ENCODE measurements at regions not wholly inside any gene's neighbourhood (a gene's known extent, or its start where the extent isn't known, plus 50 kb on each side); places are given as distances from the start of the nearest gene placed in this dataset.
"Not testable (repeated sequence)": the region's sequence is repeated elsewhere in the genome, so short reads cannot be mapped to it uniquely, and the experiment has no call there.

DNA sequence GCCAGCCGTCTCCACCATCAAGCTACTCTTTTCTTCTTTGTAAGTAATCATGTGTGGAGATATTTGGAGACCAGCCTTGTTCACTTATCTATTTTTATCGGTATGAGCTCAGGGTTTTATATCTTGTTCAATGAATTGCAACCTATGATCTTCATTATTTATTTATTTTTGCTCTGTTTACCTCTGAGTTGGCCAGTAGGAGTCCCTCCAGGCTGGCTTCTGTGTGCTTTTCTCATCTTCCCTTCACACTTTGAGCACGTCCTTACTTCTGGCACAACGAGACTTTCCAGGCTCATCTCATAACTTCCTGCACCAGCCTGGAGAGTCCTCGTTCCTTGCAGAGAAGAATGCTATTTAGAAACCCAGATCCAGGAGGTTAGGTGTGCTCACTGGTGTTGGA is 375.8 kb upstream of the PODXL start:
- no peak for DNase-seq (ENCODE audit: extremely low spot score)
- Histone ChIP-seq H3K36me3 (ENCODE audit: insufficient read depth) (no peaks in the 10 kb centered on the region), H3K27ac (ENCODE audit: low read depth) (no peak overlapping the region), H3K4me3 (ENCODE audit: low read depth, low read length) (no peak overlapping the region), H3K4me1 (ENCODE audit: insufficient read depth) (no peaks in the 10 kb centered on the region)
- 47% methylated on average over 5 of the region's 5 CpGs for WGBS

- Histone ChIP-seq H3K36me3 (ENCODE audit: insufficient read depth) (no peaks in the 10 kb centered on the region), H3K27ac (ENCODE audit: low read depth) (no peak overlapping the region), H3K4me1 (ENCODE audit: insufficient read depth) (no peaks in the 10 kb centered on the region), H3K4me3 (ENCODE audit: low read depth, low read length) (no peak overlapping the region)
- WGBS = 43% methylated on average over 5 of the region's 5 CpGs
- no peak for DNase-seq (ENCODE audit: extremely low spot score)
Observed at GRCh38 chr7:131931370-131931769, 374.9 kb upstream of the PODXL start.

DNA sequence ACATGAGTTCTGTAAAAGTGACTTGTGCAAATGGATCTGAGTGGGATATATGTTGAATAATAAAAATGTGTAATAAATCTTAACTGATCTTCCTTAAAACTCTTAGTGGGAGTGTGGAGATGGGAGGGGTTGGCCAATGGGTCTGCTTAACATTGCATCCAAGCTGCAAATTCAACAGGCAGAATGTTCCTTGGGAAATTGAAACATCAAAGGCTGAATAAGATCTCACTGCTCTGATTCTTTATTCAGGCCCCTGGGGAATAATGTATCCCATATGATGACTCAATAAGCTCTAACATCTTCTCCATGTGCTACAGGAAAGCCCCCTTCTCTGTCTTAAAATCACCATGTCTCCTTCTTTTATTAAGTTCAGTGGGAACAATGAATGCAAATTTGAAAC is 373.2 kb upstream of the PODXL start:
- no peak for DNase-seq (ENCODE audit: extremely low spot score)
- no peaks in the 10 kb centered on the region for H3K4me1 ChIP-seq (ENCODE audit: insufficient read depth)
- no peak overlapping the region for H3K4me3 ChIP-seq (ENCODE audit: low read depth, low read length)
- no peaks in the 10 kb centered on the region for H3K36me3 ChIP-seq (ENCODE audit: insufficient read depth)
- H3K27ac ChIP-seq (ENCODE audit: low read depth) = no peak overlapping the region

DNA sequence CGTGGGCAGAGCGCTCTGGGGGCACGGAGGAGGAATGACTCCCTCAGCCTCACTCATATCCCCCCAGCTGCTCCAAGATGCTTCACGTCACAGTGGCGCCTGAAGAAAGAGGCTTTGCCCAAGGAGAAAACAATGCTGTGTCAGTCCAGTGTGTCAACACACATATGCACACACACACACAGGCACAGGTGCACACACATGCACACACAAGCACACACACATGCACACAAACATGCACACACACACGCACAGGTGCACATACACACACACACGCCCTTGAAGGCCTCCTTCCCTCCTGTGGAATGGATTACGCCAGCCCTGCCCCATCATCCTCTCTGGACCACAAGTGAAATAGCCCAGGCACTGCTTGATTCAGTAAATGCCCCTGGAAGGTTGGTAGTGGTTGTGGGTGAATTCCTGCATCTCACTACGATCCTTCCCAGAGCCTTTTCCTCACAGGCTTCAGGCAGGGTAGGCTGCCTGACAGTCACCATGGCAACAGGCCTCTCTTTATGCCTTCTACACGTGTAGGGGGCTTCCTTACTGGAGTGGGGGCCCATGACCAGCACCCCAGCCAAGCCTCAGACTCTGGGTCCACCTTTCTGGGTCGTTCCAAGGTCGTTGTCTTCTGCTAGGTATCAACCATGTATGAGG is 371.5 kb upstream of the PODXL start:
- 69% methylated on average over 12 of the region's 12 CpGs for WGBS

GRCh38 chr7:131925636-131926035 is 369.2 kb upstream of the PODXL start:
- no peaks in the 10 kb centered on the region for H3K4me1 ChIP-seq (ENCODE audit: insufficient read depth)
- H3K36me3 ChIP-seq (ENCODE audit: insufficient read depth) = no peaks in the 10 kb centered on the region
- no peak overlapping the region for H3K4me3 ChIP-seq (ENCODE audit: low read depth, low read length)
- DNase-seq (ENCODE audit: extremely low spot score) = no peak
- no peak overlapping the region for H3K27ac ChIP-seq (ENCODE audit: low read depth)

More for the DNA sequence above, 371.5 kb upstream of the PODXL start:
- Histone ChIP-seq H3K27ac (ENCODE audit: low read depth) (no peak overlapping the region), H3K4me3 (ENCODE audit: low read depth, low read length) (no peak overlapping the region), H3K36me3 (ENCODE audit: insufficient read depth) (no peaks in the 10 kb centered on the region), H3K4me1 (ENCODE audit: insufficient read depth) (no peaks in the 10 kb centered on the region)
- no peak for DNase-seq (ENCODE audit: extremely low spot score)

DNA sequence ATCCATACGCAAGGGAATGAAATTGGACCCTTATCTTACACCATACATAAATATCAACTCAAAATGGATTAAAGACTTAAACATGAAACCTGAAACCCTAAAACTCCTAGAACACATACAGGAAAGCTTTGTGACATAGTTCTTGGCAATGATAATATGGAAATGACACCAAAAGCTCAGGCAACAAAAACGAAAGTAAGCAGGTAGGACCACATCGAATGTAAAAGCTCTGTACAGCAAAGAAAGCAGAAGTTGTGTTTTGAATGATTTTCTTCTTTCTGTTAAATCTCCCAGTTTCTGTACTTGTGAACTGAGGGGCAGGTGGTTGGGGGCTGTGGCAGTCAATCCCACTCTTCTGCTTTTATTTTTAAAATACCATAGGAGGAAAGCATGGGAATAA is 368.4 kb upstream of the PODXL start:
- DNase-seq (ENCODE audit: extremely low spot score) = no peak
- Histone ChIP-seq H3K36me3 (ENCODE audit: insufficient read depth) (no peaks in the 10 kb centered on the region), H3K4me1 (ENCODE audit: insufficient read depth) (no peaks in the 10 kb centered on the region), H3K27ac (ENCODE audit: low read depth) (no peak overlapping the region), H3K4me3 (ENCODE audit: low read depth, low read length) (no peak overlapping the region)
- WGBS = 54% methylated on average over 3 of the region's 3 CpGs

DNA sequence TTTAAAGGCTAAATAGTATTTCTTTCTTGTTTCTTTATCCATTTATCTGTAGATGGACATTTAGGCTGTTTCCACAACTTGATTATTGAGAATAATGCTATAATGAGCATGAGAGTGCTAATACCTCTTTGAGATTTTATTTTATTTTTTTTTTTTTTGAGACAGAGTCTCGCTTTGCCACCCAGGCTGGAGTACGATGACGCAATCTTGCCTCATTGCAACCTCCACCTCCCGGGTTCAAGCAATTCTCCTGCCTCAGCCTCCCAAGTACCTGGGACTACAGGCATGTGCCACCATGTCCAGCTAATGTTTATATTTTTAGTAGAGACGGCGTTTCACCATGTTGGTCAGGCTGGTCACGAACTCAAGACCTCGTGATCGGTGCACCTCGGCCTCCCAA is 366.5 kb upstream of the PODXL start:
- DNase-seq (ENCODE audit: extremely low spot score); H3K27ac ChIP-seq (ENCODE audit: low read depth); H3K4me3 ChIP-seq (ENCODE audit: low read depth, low read length); H3K36me3 ChIP-seq (ENCODE audit: insufficient read depth); H3K4me1 ChIP-seq (ENCODE audit: insufficient read depth): not testable (repeated sequence)
- WGBS = 98% methylated on average over 10 of the region's 10 CpGs

DNA sequence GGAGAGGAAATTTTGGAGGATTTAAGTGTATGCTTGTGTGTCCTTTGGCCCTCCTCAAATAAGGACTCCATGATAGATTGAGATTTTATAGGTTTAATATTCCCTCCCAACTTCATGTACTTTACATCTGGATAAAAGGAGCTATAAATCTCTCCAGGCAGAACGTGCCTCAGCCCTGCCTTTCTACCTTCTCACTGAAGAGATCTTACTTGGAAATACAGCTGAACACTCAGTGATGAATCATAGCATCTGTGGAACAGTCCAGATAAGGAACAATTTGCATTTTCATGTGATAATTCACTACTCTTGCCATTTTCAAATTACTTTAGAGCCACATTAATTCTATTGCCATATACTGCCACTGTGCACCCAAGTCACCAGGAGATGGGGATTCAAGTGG is 364.6 kb upstream of the PODXL start:
- WGBS = 4% methylated on average over 1 of the region's 1 CpG

GRCh38 chr7:131919920-131920709 is 363.7 kb upstream of the PODXL start:
- 80% methylated on average over 7 of the region's 7 CpGs for WGBS
- no peak for DNase-seq (ENCODE audit: extremely low spot score)
- Histone ChIP-seq H3K27ac (ENCODE audit: low read depth) (no peak overlapping the region), H3K4me1 (ENCODE audit: insufficient read depth) (no peaks in the 10 kb centered on the region), H3K36me3 (ENCODE audit: insufficient read depth) (no peaks in the 10 kb centered on the region), H3K4me3 (ENCODE audit: low read depth, low read length) (no peak overlapping the region)

More for the DNA sequence above, 364.6 kb upstream of the PODXL start:
- H3K4me1 ChIP-seq (ENCODE audit: insufficient read depth) = no peaks in the 10 kb centered on the region
- no peak overlapping the region for H3K4me3 ChIP-seq (ENCODE audit: low read depth, low read length)
- no peaks in the 10 kb centered on the region for H3K36me3 ChIP-seq (ENCODE audit: insufficient read depth)
- H3K27ac ChIP-seq (ENCODE audit: low read depth) = no peak overlapping the region
- no peak for DNase-seq (ENCODE audit: extremely low spot score)

- Histone ChIP-seq H3K4me3 (ENCODE audit: low read depth, low read length) (no peak overlapping the region), H3K4me1 (ENCODE audit: insufficient read depth) (no peaks in the 10 kb centered on the region), H3K36me3 (ENCODE audit: insufficient read depth) (no peaks in the 10 kb centered on the region), H3K27ac (ENCODE audit: low read depth) (no peak overlapping the region)
- 78% methylated on average over 2 of the region's 2 CpGs for WGBS
- no peak for DNase-seq (ENCODE audit: extremely low spot score)
Observed at GRCh38 chr7:131911112-131911511, 354.7 kb upstream of the PODXL start.

DNA sequence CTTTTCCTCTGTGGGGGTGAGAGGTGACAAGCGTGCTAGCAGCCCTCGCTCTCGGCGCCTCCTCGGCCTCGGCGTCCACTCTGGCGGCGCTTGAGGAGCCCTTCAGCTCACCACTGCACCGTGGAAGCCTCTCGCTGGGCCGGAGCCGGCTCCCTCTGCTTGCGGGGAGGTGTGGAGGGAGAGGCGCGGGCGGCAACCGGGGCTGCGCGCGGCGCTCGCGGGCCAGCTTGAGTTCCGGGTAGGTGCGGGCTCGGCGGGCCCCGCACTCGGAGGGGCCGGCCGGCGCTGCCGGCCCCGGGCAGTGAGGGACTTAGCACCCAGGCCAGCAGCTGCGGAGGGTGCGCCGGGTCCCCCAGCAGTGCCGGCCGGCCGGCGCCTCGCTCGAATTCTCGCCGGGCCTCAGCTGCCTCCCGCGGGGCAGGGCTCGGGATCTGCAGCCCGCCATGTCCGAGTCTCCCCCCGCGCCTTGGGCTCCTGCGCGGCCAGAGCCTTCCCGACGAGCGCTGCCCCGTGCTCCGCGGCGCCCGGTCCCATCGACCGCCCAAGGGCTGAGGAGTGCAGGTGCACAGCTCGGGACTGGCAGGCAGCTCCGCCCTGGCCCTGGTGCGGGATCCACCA is 352.8 kb upstream of the PODXL start:
- no peak overlapping the region for H3K27ac ChIP-seq (ENCODE audit: low read depth)
- no peak overlapping the region for H3K4me3 ChIP-seq (ENCODE audit: low read depth, low read length)
- no peaks in the 10 kb centered on the region for H3K4me1 ChIP-seq (ENCODE audit: insufficient read depth)
- no peaks in the 10 kb centered on the region for H3K36me3 ChIP-seq (ENCODE audit: insufficient read depth)
- WGBS = 15% methylated on average over 68 of the region's 68 CpGs
- no peak for DNase-seq (ENCODE audit: extremely low spot score)

GRCh38 chr7:131908714-131909113 is 352.3 kb upstream of the PODXL start:
- H3K27ac ChIP-seq (ENCODE audit: low read depth) = no peak overlapping the region
- 87% methylated on average over 7 of the region's 7 CpGs for WGBS
- DNase-seq (ENCODE audit: extremely low spot score) = no peak

DNA sequence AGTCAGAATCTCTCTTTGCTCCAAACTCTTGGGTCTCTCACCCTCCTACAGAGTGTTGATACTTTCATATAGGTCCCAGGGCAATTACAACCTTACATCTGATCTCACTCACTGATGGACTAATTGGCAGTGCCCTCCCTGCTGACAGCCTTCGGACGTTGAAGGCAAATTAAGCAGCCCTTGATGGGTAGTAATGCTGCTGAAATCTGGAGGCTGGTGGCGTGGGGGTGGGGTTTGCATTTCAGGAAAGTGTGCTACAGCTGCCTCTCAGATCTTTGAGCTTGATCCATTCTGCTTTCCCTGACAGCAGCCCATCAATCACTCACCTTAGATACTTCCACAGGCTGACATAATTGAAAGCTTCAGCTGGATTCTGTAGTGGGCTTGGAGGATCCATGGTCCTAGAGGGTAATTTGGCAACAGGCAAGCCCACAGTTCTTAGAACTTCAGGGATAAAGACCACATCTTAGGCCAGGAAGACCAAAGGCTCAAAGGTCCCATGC is 349.1 kb upstream of the PODXL start:
- Histone ChIP-seq H3K36me3 (ENCODE audit: insufficient read depth) (no peaks in the 10 kb centered on the region), H3K4me3 (ENCODE audit: low read depth, low read length) (no peak overlapping the region)
- WGBS = 54% methylated on average over 3 of the region's 3 CpGs

More at GRCh38 chr7:131908714-131909113, 352.3 kb upstream of the PODXL start:
- H3K36me3 ChIP-seq (ENCODE audit: insufficient read depth) = no peaks in the 10 kb centered on the region
- H3K4me1 ChIP-seq (ENCODE audit: insufficient read depth) = no peaks in the 10 kb centered on the region
- no peak overlapping the region for H3K4me3 ChIP-seq (ENCODE audit: low read depth, low read length)

DNA sequence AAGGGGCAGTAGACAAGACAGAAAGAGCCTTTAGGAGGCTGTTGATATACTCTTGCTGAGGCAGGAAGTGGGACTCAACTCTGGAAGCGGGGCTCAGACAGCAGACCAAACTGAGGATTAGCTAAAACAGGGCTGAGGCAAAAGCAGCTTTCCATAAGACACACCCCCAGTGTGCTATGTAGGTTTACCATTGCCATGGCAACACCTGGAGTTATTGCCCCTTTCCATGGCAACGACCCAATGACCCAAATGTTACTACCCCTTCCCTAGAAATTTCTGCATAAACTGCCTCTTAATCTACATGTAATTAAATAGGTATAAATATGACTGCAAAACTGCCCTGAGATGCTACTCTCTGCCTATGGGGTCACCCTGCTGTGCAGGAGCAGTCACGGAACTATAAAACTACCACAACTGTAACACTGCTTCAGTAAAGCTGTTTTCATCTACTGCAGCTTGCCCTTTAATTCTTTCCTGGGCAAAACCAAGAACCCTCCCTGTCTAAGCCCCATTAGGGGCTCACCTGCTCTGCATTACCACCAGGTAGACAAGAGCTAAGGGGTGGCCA is 348.4 kb upstream of the PODXL start:
- H3K36me3 ChIP-seq (ENCODE audit: insufficient read depth) = no peaks in the 10 kb centered on the region
- DNase-seq (ENCODE audit: extremely low spot score) = no peak
- WGBS = 44% methylated on average over 3 of the region's 3 CpGs
- H3K4me3 ChIP-seq (ENCODE audit: low read depth, low read length) = no peak overlapping the region
- no peaks in the 10 kb centered on the region for H3K4me1 ChIP-seq (ENCODE audit: insufficient read depth)
- no peak overlapping the region for H3K27ac ChIP-seq (ENCODE audit: low read depth)

More for the DNA sequence above, 349.1 kb upstream of the PODXL start:
- no peaks in the 10 kb centered on the region for H3K4me1 ChIP-seq (ENCODE audit: insufficient read depth)
- H3K27ac ChIP-seq (ENCODE audit: low read depth) = no peak overlapping the region
- no peak for DNase-seq (ENCODE audit: extremely low spot score)

All from urinary bladder (tissue), 3 donors.